ENCODE measurements at regions not wholly inside any gene's neighbourhood (a gene's known extent, or its start where the extent isn't known, plus 50 kb on each side); places are given as distances from the start of the nearest gene placed in this dataset.

DNA sequence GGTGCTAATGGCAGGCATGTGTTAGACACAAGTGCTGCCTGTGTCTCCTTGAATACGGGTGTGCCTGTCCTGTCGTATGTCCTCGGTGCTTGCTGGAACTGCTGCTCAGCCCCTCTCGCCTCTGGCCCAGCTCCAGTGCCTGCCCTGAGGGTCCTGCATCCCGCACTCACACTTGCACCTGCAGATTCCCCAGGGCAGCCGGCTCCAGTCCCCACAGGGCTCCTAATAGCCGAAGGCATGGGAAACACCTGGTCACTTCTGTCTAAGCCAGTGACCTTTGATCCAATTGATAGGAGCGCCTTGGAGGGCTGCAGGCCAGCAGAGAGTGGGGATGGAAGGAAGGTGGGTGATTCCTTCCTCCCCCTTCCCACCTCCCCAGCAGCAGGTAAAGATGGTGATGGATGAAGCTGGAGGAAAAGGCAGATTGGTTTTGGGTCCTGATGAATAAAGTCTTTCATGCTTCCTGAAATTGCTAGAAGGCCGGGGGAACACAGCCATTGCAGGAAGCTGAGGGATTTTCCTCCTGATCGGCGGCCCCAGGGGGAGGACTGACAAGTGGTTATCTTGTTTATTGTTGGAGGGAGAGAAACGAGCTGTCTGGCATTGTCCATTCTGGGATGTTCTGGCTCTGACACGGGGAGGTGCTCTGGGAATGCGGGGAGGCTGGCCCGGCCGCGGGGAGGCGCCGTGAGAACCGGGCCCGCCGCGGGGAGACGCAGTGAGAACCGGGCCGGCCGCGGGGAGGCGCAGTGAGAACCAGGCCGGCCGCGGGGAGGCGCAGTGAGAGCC is 110.9 kb upstream of the B3GAT1 start:
- DNase-seq, result no peak

DNA sequence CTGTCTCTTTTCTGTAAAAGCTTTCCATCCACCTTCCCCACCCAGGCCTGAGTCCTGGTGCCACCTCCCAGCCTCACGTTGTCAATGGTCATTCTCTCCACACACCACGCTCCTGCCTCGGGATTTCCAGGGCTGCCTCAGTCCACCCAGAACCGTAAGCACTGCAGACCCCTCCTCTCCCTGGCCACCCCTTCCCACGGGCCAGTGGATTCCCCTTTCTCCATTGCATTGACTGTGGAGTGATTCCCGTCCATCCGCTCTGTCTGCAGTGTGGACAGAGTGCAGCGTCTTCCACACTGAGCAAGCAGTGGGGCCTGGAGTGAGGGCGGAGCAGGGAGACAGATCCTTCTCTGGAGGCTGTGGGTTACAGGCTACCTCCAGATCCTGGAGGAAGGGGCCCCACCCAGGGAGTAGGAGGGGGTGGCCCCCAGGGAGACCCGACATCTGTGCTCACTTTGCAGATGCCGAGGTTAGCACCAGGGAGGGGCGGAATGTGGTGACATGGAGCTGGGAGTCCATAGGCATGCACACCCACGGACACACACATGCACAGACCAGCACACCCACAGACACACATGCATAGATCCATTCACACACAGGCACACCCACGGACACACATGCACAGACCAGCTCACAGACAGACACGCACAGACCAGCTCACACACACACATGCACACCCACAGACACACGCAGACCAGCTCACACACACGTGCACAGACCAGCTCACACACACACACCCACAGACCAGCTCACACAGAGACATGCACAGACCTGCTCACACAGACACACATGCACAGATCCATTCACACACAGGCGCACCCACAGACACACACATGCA is 109.6 kb upstream of the B3GAT1 start:
- DNase-seq, result no peak

DNA sequence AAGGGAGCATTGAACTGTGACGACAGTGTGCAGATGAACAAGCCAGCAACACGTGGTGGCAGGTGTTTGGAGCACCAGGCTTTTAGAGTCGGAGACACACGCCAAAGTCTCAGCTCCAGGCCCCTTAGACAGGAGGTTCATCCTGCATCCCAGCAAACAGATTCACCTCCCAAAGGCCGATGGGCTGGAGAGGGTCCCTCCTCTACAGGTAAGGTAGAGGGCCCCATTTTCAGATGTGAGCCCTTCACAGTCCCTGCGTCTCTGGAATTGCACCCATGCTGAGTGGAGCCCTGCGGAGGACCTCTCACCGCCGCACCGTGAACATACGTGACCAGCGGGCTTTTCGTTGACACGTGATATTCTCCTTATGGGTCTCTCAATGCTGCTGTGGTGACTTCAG is 109.0 kb upstream of the B3GAT1 start:
- no peak for DNase-seq

DNA sequence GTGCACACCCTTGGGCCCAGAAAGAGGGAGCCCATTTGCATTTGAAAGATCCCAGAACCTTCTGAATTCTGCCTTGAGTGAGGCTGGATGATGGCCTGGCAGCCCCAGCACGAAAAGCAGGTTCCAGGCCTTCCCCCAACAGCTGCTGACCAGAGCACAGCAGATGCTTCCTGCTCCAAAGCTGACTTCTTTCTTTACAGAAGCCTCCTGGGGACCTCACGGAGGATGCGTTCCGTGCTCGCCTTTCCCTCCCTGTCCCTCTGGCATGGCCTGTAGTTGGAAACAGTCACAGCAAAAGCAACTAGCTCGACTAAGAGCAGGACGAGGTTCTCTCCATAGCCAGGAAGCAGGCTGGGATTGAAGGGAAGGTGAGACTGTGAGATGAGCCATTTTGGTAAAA is 107.7 kb upstream of the B3GAT1 start:
- no peak for DNase-seq

DNA sequence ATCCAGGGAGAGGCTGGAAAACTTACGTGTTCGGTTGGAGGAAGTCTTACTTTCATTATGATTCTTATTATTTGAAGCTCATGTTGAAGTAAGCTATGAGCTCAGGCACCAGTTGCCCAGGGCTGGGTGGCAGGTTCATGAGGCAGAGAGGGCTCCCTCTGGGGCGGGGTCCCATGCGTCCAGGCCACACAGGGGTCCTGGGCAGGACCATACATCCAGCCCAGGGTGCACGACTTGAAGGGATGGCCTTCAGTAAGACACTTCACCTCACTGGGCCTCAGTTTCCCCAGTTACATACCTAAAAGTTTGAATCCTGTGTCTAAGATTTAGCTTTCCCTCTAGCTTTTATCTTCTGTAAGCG is 107.3 kb upstream of the B3GAT1 start:
- no peak for DNase-seq

DNA sequence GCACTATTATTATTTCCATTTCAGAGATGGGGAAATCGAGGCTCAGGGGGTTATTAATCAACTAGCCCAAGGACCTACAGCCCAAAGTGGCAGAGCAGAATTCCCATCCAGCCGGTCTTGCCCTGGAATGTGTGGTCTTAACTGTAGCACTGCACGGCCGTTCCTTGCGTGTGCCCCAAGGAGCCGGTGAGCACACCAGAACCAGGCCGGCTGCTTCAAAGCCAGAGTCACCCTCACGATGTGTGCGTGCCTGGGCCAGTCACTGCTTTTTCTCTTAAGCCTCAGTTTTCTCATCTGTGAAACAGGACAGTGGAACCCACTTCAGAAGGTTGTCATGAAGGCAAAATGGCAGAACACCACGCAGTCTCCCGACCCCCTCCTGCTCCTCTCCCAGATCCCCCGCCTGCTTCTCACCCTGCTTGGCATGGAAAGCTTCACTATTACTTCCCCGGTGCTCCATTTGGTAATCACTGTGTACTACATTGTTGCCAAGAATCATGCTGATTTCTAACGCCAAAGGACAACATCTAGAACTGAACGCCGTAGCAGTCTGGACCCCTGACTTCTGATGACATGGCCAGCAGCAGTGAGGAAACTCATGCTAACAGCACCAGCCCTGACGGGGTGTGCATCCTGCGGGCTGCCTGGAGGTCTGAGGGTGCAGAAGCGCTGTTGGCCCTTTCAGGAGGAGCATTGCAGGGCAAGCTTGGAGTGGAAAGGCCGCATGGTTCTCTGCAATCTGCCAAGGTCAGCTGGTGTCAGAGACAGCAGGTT is 106.8 kb upstream of the B3GAT1 start:
- DNase-seq, result no peak

DNA sequence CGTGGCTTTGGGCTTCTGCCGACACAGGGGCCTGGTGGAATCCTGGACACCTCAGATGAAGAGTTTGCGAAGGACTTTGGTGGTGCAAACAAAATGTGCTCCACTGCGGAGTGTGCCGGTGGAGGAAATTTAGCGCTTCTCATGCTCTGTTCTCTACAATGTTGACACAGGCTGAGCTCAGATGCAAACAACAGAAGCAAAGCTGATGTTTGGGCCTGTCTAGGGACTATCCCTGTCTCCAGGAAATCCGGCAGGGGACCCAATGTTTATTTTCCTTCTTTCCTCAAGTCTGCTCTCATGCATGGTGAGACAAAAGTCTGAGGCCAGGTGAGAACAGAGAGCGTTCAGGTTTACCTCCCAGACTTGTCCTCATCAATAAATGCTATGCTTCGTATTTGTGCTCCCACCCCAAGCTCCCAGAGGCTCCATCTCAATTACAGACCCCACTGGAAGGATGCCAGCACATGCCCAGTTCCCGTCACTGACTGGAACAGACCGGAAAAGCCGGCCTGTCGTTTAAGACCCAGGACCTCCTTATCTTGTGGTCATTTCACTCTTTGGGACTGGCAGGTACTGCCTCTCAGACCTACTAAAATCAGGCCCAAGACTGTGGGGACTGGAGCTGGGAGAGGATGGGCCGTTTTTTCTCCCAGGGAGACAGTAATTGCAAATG is 105.7 kb upstream of the B3GAT1 start:
- DNase-seq, result no peak

DNA sequence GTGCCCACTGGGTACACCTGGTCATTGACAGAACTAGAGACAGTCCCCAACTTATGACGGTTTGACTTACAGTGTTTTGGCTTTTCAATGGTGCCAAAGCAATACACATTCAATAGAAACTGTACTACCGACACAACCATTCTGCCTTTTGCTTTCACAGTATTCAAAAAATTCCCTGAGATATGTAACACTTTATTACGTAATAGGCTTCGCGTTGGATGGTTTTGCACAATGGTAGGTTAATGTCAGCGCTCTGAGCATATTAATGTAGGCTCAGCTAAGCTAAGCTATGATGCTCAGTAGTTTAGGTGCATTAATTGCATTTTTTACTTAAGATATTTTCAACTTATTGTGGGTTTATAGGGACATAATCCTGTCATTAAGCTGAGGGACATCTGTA is 105.1 kb upstream of the B3GAT1 start:
- DNase-seq, result no peak

DNA sequence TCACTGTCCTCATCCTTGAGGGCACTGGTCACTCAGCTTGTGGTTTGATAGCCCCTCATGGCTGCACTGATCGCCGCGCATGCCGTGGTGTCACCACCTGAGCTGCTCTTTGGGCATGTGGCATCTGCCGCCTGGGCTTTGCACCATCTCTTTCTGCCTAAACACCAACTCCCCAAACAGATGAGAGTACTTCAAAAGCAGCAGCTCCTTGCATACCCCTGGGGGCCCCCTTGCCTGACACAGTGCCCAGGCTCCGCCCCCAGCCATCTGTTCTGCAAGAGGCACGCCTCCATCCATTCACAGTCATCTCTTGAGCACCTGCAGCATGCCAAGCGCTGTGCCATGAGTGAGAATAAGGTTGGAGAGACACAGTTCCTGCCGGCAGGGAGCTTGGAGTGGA is 104.5 kb upstream of the B3GAT1 start:
- DNase-seq, result no peak

DNA sequence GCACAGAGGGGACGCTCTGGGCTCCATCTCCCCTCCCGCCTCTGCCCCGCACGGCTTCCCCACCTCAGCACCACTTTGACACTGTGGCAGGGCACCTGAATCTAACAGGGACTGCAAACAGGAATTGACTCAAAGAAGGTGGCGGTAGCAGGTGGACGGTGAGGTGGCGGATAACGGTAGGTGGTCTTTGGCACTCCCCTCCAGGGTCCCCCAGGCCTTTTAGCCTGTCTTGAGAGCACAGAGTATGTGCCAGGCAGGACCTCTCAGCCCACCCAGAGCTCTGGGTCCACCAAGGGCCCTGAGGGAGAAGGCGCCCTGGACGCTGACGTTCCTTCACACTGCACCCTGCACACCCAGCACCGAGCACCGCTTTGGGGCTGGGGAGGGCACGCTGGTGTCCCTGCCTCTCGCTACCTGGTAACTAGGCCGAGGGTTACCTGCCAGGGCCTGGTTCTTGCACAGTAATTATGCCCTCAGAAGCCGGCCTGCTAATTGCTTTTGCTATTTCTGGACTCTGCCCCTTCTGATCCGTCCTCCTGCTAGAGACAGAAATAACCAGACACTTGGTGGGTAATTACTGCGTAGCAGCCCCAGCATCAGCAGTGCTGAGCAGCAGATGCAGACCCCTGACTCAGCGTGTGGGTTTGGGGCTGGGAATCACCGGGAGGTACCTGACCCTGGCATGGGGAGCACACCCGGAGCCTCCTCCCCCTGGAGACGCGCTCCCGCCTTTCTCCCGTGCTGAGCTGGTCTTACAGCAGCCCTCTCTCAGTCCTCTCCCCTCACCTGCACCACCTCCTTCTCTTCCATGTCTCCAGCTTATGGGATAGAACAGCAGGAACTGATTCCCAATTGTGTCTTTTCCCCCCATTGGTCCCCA is 103.3 kb upstream of the B3GAT1 start:
- no peak for DNase-seq

DNA sequence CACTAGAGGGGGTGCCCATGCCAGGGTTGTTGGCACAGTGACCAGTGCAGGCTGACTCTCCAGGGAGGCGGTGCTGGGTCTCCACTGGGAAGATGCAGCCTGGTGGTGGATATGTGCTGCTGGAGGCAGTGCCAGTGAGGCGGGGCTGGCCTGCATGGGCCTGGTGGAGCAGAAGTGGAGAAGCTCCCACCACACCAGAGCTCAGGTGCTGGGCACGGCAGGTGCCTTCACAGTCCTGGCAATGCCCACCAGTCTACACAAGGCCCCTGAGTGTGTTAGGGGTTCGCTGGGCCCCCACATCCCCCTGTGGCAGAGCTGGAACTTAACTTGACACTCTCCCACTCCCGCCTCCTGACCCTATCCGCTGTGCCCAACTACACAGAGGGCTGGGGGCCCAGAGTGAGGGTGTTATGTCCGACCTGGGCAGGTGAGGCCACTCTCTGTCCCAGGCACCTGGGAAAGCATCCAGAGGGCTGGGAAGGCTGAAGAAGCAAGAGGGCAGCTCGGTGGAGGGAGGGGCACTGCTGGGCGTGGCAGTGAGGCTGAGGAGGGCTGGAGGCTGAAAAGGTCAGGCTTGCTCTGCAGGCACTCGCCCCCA is 102.4 kb upstream of the B3GAT1 start:
- no peak for DNase-seq

DNA sequence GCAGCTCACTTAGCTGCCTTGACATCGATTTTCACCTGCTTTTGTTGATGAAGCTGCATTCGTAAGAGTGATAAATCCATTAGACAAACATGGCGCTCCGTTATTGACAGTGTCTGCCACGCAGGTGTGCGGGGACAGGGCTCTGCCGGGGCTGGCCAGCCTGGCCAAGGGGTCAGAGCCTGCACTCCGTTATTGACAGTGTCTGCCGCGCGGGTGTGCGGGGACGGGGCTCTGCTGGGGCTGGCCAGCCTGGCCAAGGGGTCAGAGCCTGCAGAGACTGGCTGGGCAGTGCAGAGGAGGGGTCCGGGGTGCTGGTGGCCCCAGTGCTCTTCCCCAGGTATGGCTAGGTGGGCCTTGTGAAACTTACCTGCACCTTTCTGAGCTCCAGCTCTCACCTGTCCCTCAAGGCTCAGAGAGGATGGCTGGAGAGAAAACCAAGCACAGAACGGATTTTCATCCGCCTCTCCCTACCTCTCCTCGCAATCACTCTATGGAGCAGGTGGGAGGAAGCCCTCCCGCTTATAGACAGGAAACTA is 101.6 kb upstream of the B3GAT1 start:
- no peak for DNase-seq

DNA sequence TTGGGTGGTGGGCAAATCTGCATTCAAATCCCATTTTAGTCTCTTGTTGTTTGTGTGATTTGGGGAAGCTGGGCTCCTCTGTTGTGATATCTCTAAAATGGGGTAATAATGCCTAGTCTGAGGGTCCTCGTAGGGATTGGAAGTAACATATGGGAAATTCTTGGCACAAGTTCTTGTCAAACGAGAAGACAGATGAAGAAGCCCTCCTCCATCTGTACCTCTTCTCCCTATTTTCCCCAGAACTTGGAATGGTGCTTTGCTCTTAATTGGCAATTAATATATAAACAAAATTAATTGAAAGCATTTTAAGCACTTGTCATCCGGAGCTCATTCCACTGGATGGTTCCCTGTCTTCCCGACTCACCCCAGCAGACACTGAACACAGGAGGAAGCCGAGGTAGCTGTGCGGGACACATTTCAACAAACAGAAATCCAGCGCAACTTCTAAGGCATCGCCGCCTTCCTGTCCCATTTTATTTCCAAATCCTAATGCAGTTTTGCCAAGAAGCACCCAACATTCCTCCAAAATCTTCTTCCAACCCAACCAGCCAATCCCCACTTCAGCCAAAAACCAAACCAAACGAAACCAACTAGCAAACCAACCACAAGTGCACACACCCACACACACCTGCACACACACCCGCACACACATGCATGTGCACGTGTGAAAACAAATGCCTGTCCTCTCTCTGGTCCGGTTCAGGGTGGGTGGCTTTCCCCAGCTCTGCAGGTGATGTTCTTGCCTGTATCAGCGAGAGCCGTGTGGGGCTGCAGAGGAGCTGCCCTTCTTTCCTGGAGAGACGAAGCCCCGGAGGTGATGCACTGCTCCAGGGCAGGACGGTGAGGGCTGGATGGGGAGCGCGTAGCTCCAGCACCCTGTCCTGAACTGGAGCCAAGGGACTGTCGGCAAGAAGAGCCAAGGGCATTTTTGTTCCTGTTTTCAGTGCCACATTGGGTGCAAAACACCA is 100.8 kb upstream of the B3GAT1 start:
- DNase-seq, result no peak

DNA sequence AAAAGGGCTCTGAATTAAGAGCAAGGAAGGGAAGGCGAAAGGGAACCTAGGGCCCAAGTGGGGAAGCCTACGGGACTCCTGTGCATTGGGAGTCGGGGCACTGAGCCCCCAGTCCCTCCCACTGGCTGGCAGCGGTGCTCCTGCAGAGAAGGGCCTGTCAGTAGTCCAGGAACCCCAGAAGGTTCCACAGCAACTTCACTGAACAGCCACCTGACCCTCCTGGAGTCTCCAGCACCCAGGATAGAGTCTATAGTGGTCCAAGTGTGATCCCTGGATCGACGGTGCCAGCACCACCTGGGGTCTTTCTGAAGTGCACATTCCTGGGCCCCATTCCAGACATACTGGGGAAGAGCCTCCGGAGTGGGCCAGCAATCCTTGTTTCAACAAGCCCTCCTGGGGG is 100.0 kb upstream of the B3GAT1 start:
- DNase-seq, result no peak

DNA sequence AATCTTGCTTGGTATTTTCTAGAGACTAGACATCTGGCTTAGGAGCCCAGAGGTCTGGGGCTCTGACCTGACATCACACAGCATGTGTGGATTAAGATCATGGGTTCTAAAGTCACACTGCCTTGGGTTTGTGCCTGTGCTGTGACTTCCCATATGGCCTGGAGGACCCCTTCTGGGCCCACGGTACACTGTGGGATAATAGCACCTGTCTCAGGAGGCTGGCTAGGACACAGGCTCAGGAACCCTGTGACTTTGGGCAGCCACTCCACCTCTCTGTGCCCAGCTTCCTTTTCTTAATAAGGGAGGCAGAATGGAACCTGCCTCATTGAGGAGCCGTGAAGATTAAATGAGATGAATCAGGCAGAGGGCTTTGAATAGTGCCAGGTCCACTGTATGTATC is 99.2 kb upstream of the B3GAT1 start:
- DNase-seq, result no peak

DNA sequence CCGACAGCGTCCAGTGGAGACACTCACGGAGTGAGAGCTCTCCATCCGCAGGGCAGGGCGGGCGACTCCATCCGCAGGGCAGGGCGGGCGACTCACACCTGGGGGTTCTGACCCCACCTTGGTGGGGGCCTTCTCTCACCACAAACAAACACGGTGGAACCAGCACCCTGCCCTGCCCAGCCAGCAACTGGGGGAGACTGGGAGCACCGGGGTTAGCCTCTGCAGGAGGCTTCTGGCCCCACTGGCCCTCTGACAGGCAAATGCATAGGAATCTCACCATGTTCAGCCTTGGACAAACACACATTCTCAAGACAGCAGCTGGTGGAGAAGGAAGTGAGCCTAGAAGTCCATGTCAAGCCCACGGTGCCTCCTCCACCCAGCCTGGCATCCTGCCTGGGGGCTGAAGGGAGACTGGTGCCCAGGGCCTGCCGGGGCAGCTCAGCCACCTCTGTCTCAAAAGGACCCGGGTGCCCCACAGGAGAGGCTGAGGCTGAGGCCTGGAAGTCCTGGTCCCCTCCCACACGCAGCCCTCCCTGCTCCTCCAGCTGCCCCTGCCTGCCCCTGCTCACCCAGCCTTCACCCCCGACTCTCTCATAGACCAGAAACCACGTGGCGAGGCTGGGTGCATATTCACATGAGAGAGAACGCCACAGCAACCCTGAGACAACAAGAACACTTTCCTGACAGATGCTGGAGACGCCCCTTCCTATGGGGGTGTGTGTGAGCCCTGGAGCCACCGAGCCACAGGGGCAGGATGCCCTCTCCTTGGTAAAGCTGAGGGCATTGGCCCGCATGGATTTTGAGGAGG is 98.4 kb upstream of the B3GAT1 start:
- no peak for DNase-seq

DNA sequence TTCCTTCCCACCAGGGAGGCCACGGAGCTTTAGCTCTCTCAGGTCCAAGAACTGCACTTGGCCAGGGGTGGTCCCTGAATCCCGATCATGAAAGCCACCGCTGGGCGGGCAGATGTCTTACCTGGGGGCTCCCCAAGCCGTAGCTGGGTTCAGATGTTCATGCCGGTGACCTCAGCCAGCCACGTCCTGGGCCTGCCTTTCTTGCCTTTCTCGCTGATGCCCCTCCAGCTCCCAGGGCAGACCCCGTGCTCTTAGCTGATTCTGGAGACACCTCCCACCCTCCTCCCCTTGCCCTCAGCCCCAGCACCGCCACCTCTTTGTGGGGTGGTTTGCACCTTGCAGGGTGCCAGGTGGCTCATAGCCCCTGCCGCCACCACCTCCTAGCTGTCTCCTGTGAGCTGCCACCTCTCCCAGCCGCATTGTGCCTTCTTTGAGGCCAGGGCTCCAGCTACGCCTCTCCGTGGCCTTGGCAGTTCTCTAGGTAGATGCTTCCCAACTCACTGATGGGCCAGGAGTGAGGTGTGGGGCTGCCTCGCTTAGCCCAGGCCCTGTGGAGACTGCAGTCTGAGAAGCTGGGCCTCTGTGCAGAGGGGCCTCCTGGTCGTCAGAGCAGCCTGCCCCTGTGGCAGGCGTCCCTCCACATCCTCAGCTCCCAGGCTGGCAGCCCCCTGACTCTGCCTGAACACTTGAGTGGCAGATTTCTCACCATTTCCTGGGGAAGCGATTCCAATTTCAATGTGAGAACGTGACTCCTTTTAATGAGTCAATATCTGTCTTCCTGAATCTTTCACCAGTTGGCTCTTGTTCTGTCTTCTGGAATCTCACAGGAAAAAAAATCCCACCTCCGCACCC is 97.6 kb upstream of the B3GAT1 start:
- no peak for DNase-seq

Data from T-helper 2 cell (primary cell).